Stimulated activated naive CD8-positive, alpha-beta T cell treated with anti-CD3 and anti-CD28 coated beads, Interleukin-15, amount 100 ng/mL, for 72 hours (primary cell): ENCODE measurements at regions not wholly inside any gene's neighbourhood (a gene's known extent, or its start where the extent isn't known, plus 50 kb on each side); places are given as distances from the start of the nearest gene placed in this dataset.

Source experiments
- ATAC-seq: fragments of 150-1000 bp; cut with Tn5 transposase; 2 replicates; pipeline ENCODE4 v1.10.0; 2021; ENCODE audit warnings: mild to moderate bottlenecking, moderate library complexity
- DNase-seq, 2 donors: peaks; one replicate each; pipeline ENCODE4 v3.0.0; 2021 to 2022
- H3K27ac Mint-ChIP-seq, 2 donors: one replicate each; pipeline ENCODE4 v1.8.0; 2022; ENCODE audit warnings: mild to moderate bottlenecking in 2 of 2, mixed read lengths in 2 of 2, moderate library complexity in 2 of 2
- H3K27me3 Mint-ChIP-seq: one replicate; pipeline ENCODE4 v1.8.0; 2022; ENCODE audit warnings: mixed read lengths
- H3K4me1 Mint-ChIP-seq: one replicate; pipeline ENCODE4 v1.8.0; 2022; ENCODE audit warnings: mild to moderate bottlenecking, mixed read lengths
- H3K4me3 Mint-ChIP-seq, 2 donors: one replicate each; pipeline ENCODE4 v1.8.0; 2022; ENCODE audit warnings: mild to moderate bottlenecking in 2 of 2, mixed read lengths in 2 of 2, moderate library complexity in 1 of 2
- H3K9me3 Mint-ChIP-seq, 2 donors: one replicate each; pipeline ENCODE4 v1.8.0; 2022; ENCODE audit warnings: mixed read lengths in 2 of 2

- no peaks in the 10 kb centered on the region for H3K27me3 Mint-ChIP-seq
- peaks cover 0 to 4% of the 10 kb centered on the region in 2 donors for H3K9me3 Mint-ChIP-seq
- ATAC-seq (no peak), DNase-seq (no peak)
- no peak overlapping the region for H3K27ac Mint-ChIP-seq
- no peaks in the 10 kb centered on the region for H3K4me1 Mint-ChIP-seq
- no peak overlapping the region for H3K4me3 Mint-ChIP-seq
These were observed 298.5 kb upstream of the NR3C2 start for GRCh38 chr4:148740701-148741100.

GRCh38 chr4:148737061-148737770, 295.0 kb upstream of the NR3C2 start:
- peaks cover 0 to 4% of the 10 kb centered on the region in 2 donors for H3K9me3 Mint-ChIP-seq
- ATAC-seq (no peak), DNase-seq (no peak)
- H3K27me3 Mint-ChIP-seq: no peaks in the 10 kb centered on the region
- H3K4me1 Mint-ChIP-seq: no peaks in the 10 kb centered on the region
- H3K27ac Mint-ChIP-seq: no peak overlapping the region
- no peak overlapping the region for H3K4me3 Mint-ChIP-seq

GRCh38 chr4:148735432-148736155, 293.4 kb upstream of the NR3C2 start:
- H3K4me3 Mint-ChIP-seq: no peak overlapping the region
- DNase-seq (peak; percentile 3 to 26), ATAC-seq (peak; percentile 95)
- no peak overlapping the region for H3K27ac Mint-ChIP-seq
- no peaks in the 10 kb centered on the region for H3K4me1 Mint-ChIP-seq
- peaks cover 0 to 4% of the 10 kb centered on the region in 2 donors for H3K9me3 Mint-ChIP-seq
- H3K27me3 Mint-ChIP-seq: no peaks in the 10 kb centered on the region

GRCh38 chr4:148730766-148731165, 288.6 kb upstream of the NR3C2 start:
- H3K4me3 Mint-ChIP-seq: no peak overlapping the region

GRCh38 chr4:148730082-148730640, 287.9 kb upstream of the NR3C2 start:
- H3K9me3 Mint-ChIP-seq: no peaks in the 10 kb centered on the region
- DNase-seq: no peak

More at GRCh38 chr4:148730766-148731165, 288.6 kb upstream of the NR3C2 start:
- H3K27me3 Mint-ChIP-seq: no peaks in the 10 kb centered on the region
- ATAC-seq (no peak), DNase-seq (no peak)
- H3K9me3 Mint-ChIP-seq: no peaks in the 10 kb centered on the region
- no peaks in the 10 kb centered on the region for H3K4me1 Mint-ChIP-seq
- H3K27ac Mint-ChIP-seq: no peak overlapping the region

GRCh38 chr4:148717988-148718387, 275.8 kb upstream of the NR3C2 start:
- Mint-ChIP-seq H3K9me3 (peaks cover 7 to 16% of the 10 kb centered on the region in 2 donors), H3K4me1 (no peaks in the 10 kb centered on the region), H3K27ac (no peak overlapping the region), H3K4me3 (no peak overlapping the region), H3K27me3 (no peaks in the 10 kb centered on the region)
- DNase-seq (no peak), ATAC-seq (no peak)

More at GRCh38 chr4:148730082-148730640, 287.9 kb upstream of the NR3C2 start:
- Mint-ChIP-seq H3K27ac (no peak overlapping the region), H3K4me1 (no peaks in the 10 kb centered on the region), H3K27me3 (no peaks in the 10 kb centered on the region), H3K4me3 (no peak overlapping the region)
- no peak for ATAC-seq

GRCh38 chr4:148716431-148717052, 274.3 kb upstream of the NR3C2 start:
- Mint-ChIP-seq H3K9me3 (peaks cover 7 to 9% of the 10 kb centered on the region in 2 donors), H3K4me3 (no peak overlapping the region), H3K27me3 (no peaks in the 10 kb centered on the region), H3K27ac (no peak overlapping the region), H3K4me1 (no peaks in the 10 kb centered on the region)
- DNase-seq (no peak), ATAC-seq (no peak)

- H3K9me3 Mint-ChIP-seq: peaks cover 12 to 14% of the 10 kb centered on the region in 2 donors
- ATAC-seq (no peak), DNase-seq (no peak)
- no peaks in the 10 kb centered on the region for H3K27me3 Mint-ChIP-seq
- no peaks in the 10 kb centered on the region for H3K4me1 Mint-ChIP-seq
- H3K27ac Mint-ChIP-seq: no peak overlapping the region
- no peak overlapping the region for H3K4me3 Mint-ChIP-seq
These were observed 262.1 kb upstream of the NR3C2 start for GRCh38 chr4:148704291-148704690.

- H3K27me3 Mint-ChIP-seq: no peaks in the 10 kb centered on the region
- no peaks in the 10 kb centered on the region for H3K4me1 Mint-ChIP-seq
- H3K27ac Mint-ChIP-seq: no peak overlapping the region
- no peak overlapping the region for H3K4me3 Mint-ChIP-seq
- ATAC-seq: no peak
- no peaks in the 10 kb centered on the region for H3K9me3 Mint-ChIP-seq
- no peak for DNase-seq
These were observed 252.5 kb upstream of the NR3C2 start for GRCh38 chr4:148694702-148695101.

GRCh38 chr4:148693913-148694649, 251.9 kb upstream of the NR3C2 start:
- Mint-ChIP-seq H3K4me1 (no peaks in the 10 kb centered on the region), H3K9me3 (no peaks in the 10 kb centered on the region), H3K4me3 (no peak overlapping the region), H3K27me3 (no peaks in the 10 kb centered on the region), H3K27ac (no peak overlapping the region)
- no peak for ATAC-seq
- no peak for DNase-seq

- Mint-ChIP-seq H3K9me3 (no peaks in the 10 kb centered on the region), H3K4me1 (no peaks in the 10 kb centered on the region), H3K4me3 (no peak overlapping the region), H3K27ac (no peak overlapping the region), H3K27me3 (no peaks in the 10 kb centered on the region)
- no peak for ATAC-seq
- no peak for DNase-seq
These were observed 250.0 kb upstream of the NR3C2 start for GRCh38 chr4:148692242-148692641.

GRCh38 chr4:148686449-148686848, 244.2 kb upstream of the NR3C2 start:
- ATAC-seq (no peak), DNase-seq (no peak)
- Mint-ChIP-seq H3K4me3 (no peak overlapping the region), H3K27me3 (peaks cover 9% of the 10 kb centered on the region), H3K9me3 (no peaks in the 10 kb centered on the region), H3K27ac (no peak overlapping the region), H3K4me1 (no peaks in the 10 kb centered on the region)

- H3K9me3 Mint-ChIP-seq: no peaks in the 10 kb centered on the region
- no peak overlapping the region for H3K27ac Mint-ChIP-seq
- peaks cover 9% of the 10 kb centered on the region for H3K27me3 Mint-ChIP-seq
- ATAC-seq (no peak), DNase-seq (no peak)
- H3K4me3 Mint-ChIP-seq: no peak overlapping the region
- H3K4me1 Mint-ChIP-seq: no peaks in the 10 kb centered on the region
These were observed 242.4 kb upstream of the NR3C2 start for GRCh38 chr4:148684638-148685037.

- no peaks in the 10 kb centered on the region for H3K9me3 Mint-ChIP-seq
- no peak overlapping the region for H3K27ac Mint-ChIP-seq
- no peak for DNase-seq
These were observed 238.7 kb upstream of the NR3C2 start for GRCh38 chr4:148680884-148681283.

GRCh38 chr4:148676344-148676743, 234.1 kb upstream of the NR3C2 start:
- H3K27ac Mint-ChIP-seq: no peak overlapping the region
- DNase-seq (no peak), ATAC-seq (no peak)
- no peaks in the 10 kb centered on the region for H3K27me3 Mint-ChIP-seq
- peaks cover 0 to 4% of the 10 kb centered on the region in 2 donors for H3K9me3 Mint-ChIP-seq
- H3K4me1 Mint-ChIP-seq: no peaks in the 10 kb centered on the region
- H3K4me3 Mint-ChIP-seq: no peak overlapping the region

More at GRCh38 chr4:148680884-148681283, 238.7 kb upstream of the NR3C2 start:
- Mint-ChIP-seq H3K4me3 (no peak overlapping the region), H3K4me1 (no peaks in the 10 kb centered on the region), H3K27me3 (peaks cover 9% of the 10 kb centered on the region)
- ATAC-seq: no peak
